OCI-LY1 (cell line): ENCODE measurements at regions not wholly inside any gene's neighbourhood (a gene's known extent, or its start where the extent isn't known, plus 50 kb on each side); places are given as distances from the start of the nearest gene placed in this dataset.

Source experiments
- H2AFZ ChIP-seq: fragments of 200-600 bp; sonication (generic), shearing (Covaris generic); 2 replicates; pipeline ENCODE4 v1.6.0; 2014; ENCODE audit warnings: antibody characterized with exemption, mild to moderate bottlenecking, low read length
- H3F3A ChIP-seq: fragments of 200-600 bp; sonication (generic), shearing (Covaris generic); 2 replicates; pipeline ENCODE4 v1.6.0; 2014; ENCODE audit warnings: mild to moderate bottlenecking, antibody characterized with exemption, low read length, moderate library complexity; ENCODE audit not compliant: insufficient read depth
- H3K27ac ChIP-seq: fragments of 200-600 bp; sonication (generic); 2 replicates; pipeline ENCODE4 v1.5.1; 2014; ENCODE audit warnings: low read length, mixed run types, mild to moderate bottlenecking, low read depth; ENCODE audit not compliant: poor library complexity, severe bottlenecking
- H3K27me3 ChIP-seq: fragments of 200-600 bp; sonication (generic); 2 replicates; pipeline ENCODE4 v1.6.0; 2014; ENCODE audit warnings: antibody characterized with exemption, mild to moderate bottlenecking, low read length, moderate library complexity; ENCODE audit not compliant: insufficient read depth
- H3K36me3 ChIP-seq: fragments of 200-600 bp; sonication (generic); 2 replicates; pipeline ENCODE4 v1.6.1; 2014; ENCODE audit warnings: mild to moderate bottlenecking, antibody characterized with exemption, low read length, moderate library complexity, mixed read lengths; ENCODE audit not compliant: insufficient read depth
- H3K4me1 ChIP-seq: fragments of 200-600 bp; sonication (generic); 2 replicates; pipeline ENCODE4 v1.5.1; 2014; ENCODE audit warnings: mild to moderate bottlenecking, low read length, moderate library complexity; ENCODE audit not compliant: insufficient read depth, severe bottlenecking
- H3K4me2 ChIP-seq: fragments of 200-600 bp; sonication (generic), shearing (Covaris generic); 2 replicates; pipeline ENCODE4 v1.6.1; 2014; ENCODE audit warnings: low read length
- H3K4me3 ChIP-seq: fragments of 200-600 bp; sonication (generic); 2 replicates; pipeline ENCODE4 v1.5.1; 2014; ENCODE audit warnings: low read length, low read depth, mild to moderate bottlenecking, mixed read lengths; ENCODE audit not compliant: poor library complexity, severe bottlenecking
- H3K79me2 ChIP-seq: fragments of 200-600 bp; shearing (Covaris generic); 2 replicates; pipeline ENCODE4 v1.6.1; 2016; ENCODE audit warnings: mixed run types, low read length, mixed read lengths; ENCODE audit not compliant: insufficient read depth
- H3K9ac ChIP-seq: fragments of 200-600 bp; sonication (generic), shearing (Covaris generic); 2 replicates; pipeline ENCODE4 v1.6.1; 2014; ENCODE audit warnings: mild to moderate bottlenecking, low read length, mixed read lengths
- H3K9me2 ChIP-seq: fragments of 200-600 bp; sonication (generic), shearing (Covaris generic); 2 replicates; pipeline ENCODE4 v1.6.1; 2014; ENCODE audit warnings: low read depth, mild to moderate bottlenecking, low read length, mixed read lengths
- H3K9me3 ChIP-seq: fragments of 200-600 bp; shearing (Covaris generic); 2 replicates; pipeline ENCODE4 v1.6.1; 2014; ENCODE audit warnings: low read length, mixed read lengths
- H4K20me1 ChIP-seq: fragments of 200-600 bp; sonication (generic), shearing (Covaris generic); 2 replicates; pipeline ENCODE4 v1.6.0; 2016; ENCODE audit warnings: mild to moderate bottlenecking, low read length; ENCODE audit not compliant: insufficient read depth
- EZH2 ChIP-seq: fragments of 200-600 bp; sonication (generic), shearing (Covaris generic); IDR thresholded peaks from 2 replicates; pipeline ENCODE4 v1.8.0; 2017; ENCODE audit warnings: borderline replicate concordance, mixed run types, mild to moderate bottlenecking, antibody characterized with exemption, low read length, moderate library complexity, mixed read lengths
- TF ChIP-seq, protein P1 (sequence below): fragments of 200-600 bp; sonication (generic), shearing (Covaris generic); IDR thresholded peaks from 2 replicates; pipeline ENCODE4 v1.5.1; 2017; ENCODE audit warnings: mild to moderate bottlenecking, antibody characterized with exemption, low read length, moderate library complexity, mixed read lengths

DNA sequence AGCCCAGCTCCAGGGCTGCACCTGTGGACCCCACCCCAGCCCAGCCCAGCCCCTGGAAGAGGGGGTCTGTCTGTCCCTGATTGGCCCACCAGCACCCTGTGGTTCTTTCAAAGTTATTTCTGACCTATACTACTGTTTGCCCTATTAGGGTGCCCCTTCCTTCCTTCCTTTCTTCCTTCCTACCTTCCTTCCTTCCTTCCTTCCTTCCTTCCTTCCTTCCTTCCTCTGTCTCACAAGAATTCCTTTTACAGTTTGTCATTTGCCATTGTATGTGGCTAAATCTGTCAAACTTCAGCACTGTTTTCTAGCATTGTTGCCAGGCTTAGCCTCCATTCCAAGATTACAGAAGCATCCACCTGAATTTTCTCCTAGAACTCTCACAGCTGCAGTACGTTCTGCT is 66.9 kb downstream of the KLF15 start:
- H3K79me2 ChIP-seq = no peaks in the 10 kb centered on the region

DNA sequence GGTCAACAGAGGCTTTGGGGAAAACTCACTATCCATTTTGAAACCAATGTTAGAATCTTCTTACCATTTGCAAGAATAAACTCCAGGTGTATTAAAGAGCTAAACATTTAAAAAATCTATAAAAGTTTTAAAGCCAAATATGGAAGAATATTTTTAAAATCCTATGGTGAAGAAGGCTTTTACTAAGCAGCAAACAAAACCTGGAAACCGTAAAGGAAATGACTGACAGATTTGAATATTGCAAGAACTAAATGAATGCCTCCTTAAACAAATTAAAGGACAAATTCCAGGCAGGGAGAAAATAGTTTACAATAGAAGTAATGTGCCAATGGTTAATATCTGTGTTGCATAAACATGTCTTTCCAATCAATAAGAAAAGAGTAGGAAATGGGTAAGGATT is 68.1 kb downstream of the KLF15 start:
- no peak overlapping the region for H3K4me2 ChIP-seq
- no peaks in the 10 kb centered on the region for H3K79me2 ChIP-seq
- H3K9me3 ChIP-seq = no peaks in the 10 kb centered on the region
- TF ChIP-seq, protein P1, sequence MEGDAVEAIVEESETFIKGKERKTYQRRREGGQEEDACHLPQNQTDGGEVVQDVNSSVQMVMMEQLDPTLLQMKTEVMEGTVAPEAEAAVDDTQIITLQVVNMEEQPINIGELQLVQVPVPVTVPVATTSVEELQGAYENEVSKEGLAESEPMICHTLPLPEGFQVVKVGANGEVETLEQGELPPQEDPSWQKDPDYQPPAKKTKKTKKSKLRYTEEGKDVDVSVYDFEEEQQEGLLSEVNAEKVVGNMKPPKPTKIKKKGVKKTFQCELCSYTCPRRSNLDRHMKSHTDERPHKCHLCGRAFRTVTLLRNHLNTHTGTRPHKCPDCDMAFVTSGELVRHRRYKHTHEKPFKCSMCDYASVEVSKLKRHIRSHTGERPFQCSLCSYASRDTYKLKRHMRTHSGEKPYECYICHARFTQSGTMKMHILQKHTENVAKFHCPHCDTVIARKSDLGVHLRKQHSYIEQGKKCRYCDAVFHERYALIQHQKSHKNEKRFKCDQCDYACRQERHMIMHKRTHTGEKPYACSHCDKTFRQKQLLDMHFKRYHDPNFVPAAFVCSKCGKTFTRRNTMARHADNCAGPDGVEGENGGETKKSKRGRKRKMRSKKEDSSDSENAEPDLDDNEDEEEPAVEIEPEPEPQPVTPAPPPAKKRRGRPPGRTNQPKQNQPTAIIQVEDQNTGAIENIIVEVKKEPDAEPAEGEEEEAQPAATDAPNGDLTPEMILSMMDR = no peak
- no peak for TF ChIP-seq EZH2
- H4K20me1 ChIP-seq = no peaks in the 10 kb centered on the region
- H3F3A ChIP-seq = no peaks in the 10 kb centered on the region
- no peak overlapping the region for H3K9ac ChIP-seq
- H3K4me1 ChIP-seq = no peaks in the 10 kb centered on the region
- H2AFZ ChIP-seq = no peak overlapping the region
- no peak overlapping the region for H3K4me3 ChIP-seq
- H3K9me2 ChIP-seq = no peaks in the 10 kb centered on the region
- H3K36me3 ChIP-seq = no peaks in the 10 kb centered on the region
- no peaks in the 10 kb centered on the region for H3K27me3 ChIP-seq
- H3K27ac ChIP-seq = no peak overlapping the region

More for the DNA sequence above, 66.9 kb downstream of the KLF15 start:
- TF ChIP-seq EZH2 = no peak
- TF ChIP-seq, protein P1 = no peak
- no peaks in the 10 kb centered on the region for H3K9me2 ChIP-seq
- H3F3A ChIP-seq = no peaks in the 10 kb centered on the region
- no peaks in the 10 kb centered on the region for H4K20me1 ChIP-seq
- no peaks in the 10 kb centered on the region for H3K9me3 ChIP-seq
- no peak overlapping the region for H2AFZ ChIP-seq
- no peaks in the 10 kb centered on the region for H3K27me3 ChIP-seq
- no peak overlapping the region for H3K27ac ChIP-seq
- H3K9ac ChIP-seq = no peak overlapping the region
- H3K4me1 ChIP-seq = no peaks in the 10 kb centered on the region
- no peak overlapping the region for H3K4me2 ChIP-seq
- no peak overlapping the region for H3K4me3 ChIP-seq
- no peaks in the 10 kb centered on the region for H3K36me3 ChIP-seq

DNA sequence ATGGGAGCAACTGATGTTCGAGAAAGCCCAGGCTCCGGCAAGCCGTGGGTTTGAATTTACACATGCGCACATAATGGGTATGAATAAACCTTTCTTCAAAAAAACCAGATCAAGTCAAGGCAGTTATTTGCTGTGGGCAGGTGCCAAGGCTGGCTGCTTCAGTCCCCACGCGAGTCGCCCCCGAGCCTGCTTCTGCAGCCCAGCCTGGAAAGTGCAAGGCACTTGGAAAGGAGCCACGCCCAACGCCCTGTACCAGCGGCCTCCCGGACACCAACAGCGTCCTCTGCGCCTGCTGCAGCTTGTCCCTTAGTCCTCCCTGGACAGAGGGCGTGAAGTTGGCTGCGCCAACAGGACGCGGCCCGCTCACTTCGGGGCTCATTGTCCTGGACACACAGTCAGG is 68.9 kb downstream of the KLF15 start:
- Histone ChIP-seq H3K36me3 (no peaks in the 10 kb centered on the region), H3K4me1 (no peaks in the 10 kb centered on the region), H3K27me3 (no peaks in the 10 kb centered on the region), H3K79me2 (no peaks in the 10 kb centered on the region), H3K27ac (no peak overlapping the region), H3K9ac (no peak overlapping the region), H4K20me1 (no peaks in the 10 kb centered on the region), H3K4me2 (no peak overlapping the region), H3K9me3 (no peaks in the 10 kb centered on the region), H3K4me3 (no peak overlapping the region), H3F3A (no peaks in the 10 kb centered on the region), H3K9me2 (no peaks in the 10 kb centered on the region), H2AFZ (no peak overlapping the region)
- TF ChIP-seq, protein P1 = no peak
- no peak for TF ChIP-seq EZH2
